ENCODE measurements at regions not wholly inside any gene's neighbourhood (a gene's known extent, or its start where the extent isn't known, plus 50 kb on each side); places are given as distances from the start of the nearest gene placed in this dataset.
"Not testable (repeated sequence)": the region's sequence is repeated elsewhere in the genome, so short reads cannot be mapped to it uniquely, and the experiment has no call there.

- Histone ChIP-seq H2AFZ (ENCODE audit: low read length) (no peak overlapping the region), H3K27me3 (ENCODE audit: insufficient read depth, low read length, poor library complexity, severe bottlenecking) (no peaks in the 10 kb centered on the region), H3K4me2 (ENCODE audit: low read depth, low read length, poor library complexity, severe bottlenecking) (no peak overlapping the region), H3K36me3 (ENCODE audit: insufficient read depth, low read length) (no peaks in the 10 kb centered on the region), H3F3A (ENCODE audit: low read depth) (no peaks in the 10 kb centered on the region), H3K4me1 (ENCODE audit: insufficient read depth, low read length, poor library complexity, severe bottlenecking) (no peaks in the 10 kb centered on the region), H4K20me1 (ENCODE audit: insufficient read depth, low read length, poor library complexity, severe bottlenecking) (no peaks in the 10 kb centered on the region), H3K9me2 (replicated peaks; ENCODE audit: low read depth, low read length) (no peaks in the 10 kb centered on the region), H3K9me3 (ENCODE audit: insufficient read depth, low read depth, low read length) (no peaks in the 10 kb centered on the region), H3K79me2 (ENCODE audit: insufficient read depth, low read length) (no peaks in the 10 kb centered on the region), H3K4me3 (ENCODE audit: low read length, poor library complexity, severe bottlenecking) (no peak overlapping the region), H3K9ac (ENCODE audit: low read depth, low read length, poor library complexity, severe bottlenecking) (no peak overlapping the region)
- TF ChIP-seq CTCF (conservative IDR thresholded peaks at IDR 0.05; ENCODE audit: low read length) (no peak), EZH2phosphoT487 (IDR thresholded peaks at IDR 0.05; ENCODE audit: borderline replicate concordance) (no peak)
These were observed 249.9 kb downstream of the MEX3B start for GRCh38 chr15:81795899-81796298.

DNA sequence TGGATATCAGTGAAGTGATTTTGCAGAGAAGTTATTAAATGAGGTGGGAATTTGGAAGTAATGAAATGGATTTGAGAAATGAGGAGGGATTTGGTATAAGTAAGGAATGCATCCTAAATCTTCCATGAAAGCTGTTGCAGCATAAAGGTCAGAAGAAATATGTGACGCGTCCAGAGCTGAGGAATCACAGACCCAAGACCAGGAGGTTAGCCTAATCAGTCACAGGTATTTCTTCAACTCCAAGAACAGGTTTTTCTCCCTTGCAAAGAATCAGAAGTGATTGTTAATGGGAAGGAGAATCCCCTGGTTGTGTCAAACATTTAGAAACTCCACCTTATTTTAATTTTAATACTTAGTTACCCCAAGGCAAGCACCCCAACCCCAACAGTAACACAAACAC is 253.2 kb downstream of the MEX3B start:
- Histone ChIP-seq H3K4me2 (ENCODE audit: low read depth, low read length, poor library complexity, severe bottlenecking) (no peak overlapping the region), H3K9ac (ENCODE audit: low read depth, low read length, poor library complexity, severe bottlenecking) (no peak overlapping the region), H3K4me3 (ENCODE audit: low read length, poor library complexity, severe bottlenecking) (no peak overlapping the region), H3K27me3 (ENCODE audit: insufficient read depth, low read length, poor library complexity, severe bottlenecking) (no peaks in the 10 kb centered on the region), H4K20me1 (ENCODE audit: insufficient read depth, low read length, poor library complexity, severe bottlenecking) (no peaks in the 10 kb centered on the region), H3K36me3 (ENCODE audit: insufficient read depth, low read length) (no peaks in the 10 kb centered on the region), H2AFZ (ENCODE audit: low read length) (no peak overlapping the region), H3K9me3 (ENCODE audit: insufficient read depth, low read depth, low read length) (no peaks in the 10 kb centered on the region), H3K4me1 (ENCODE audit: insufficient read depth, low read length, poor library complexity, severe bottlenecking) (no peaks in the 10 kb centered on the region), H3F3A (ENCODE audit: low read depth) (no peaks in the 10 kb centered on the region), H3K79me2 (ENCODE audit: insufficient read depth, low read length) (no peaks in the 10 kb centered on the region), H3K9me2 (replicated peaks; ENCODE audit: low read depth, low read length) (no peaks in the 10 kb centered on the region)
- TF ChIP-seq EZH2phosphoT487 (IDR thresholded peaks at IDR 0.05; ENCODE audit: borderline replicate concordance) (no peak), CTCF (conservative IDR thresholded peaks at IDR 0.05; ENCODE audit: low read length) (no peak)

GRCh38 chr15:81791322-81791721 is 254.5 kb downstream of the MEX3B start:
- not testable (repeated sequence) for H3K27me3 ChIP-seq (ENCODE audit: insufficient read depth, low read length, poor library complexity, severe bottlenecking)

DNA sequence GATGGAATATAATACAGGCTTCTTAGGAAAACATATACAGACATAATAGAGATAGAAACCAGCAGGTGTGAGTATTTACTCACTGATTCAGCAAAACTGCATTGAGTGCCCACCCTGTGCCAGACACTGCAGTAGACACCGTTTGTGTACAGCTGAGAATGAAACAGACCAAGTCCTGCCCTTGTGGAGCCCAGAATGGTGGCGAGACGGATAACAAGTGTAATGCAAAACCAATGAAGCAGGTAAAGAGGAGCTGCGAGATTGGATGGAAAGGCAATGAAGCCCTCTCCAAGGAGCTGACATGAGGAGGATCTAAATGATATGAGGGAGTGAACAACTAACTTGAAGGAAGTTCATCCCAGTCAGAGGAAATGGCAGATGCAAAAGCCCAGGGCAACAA is 256.4 kb downstream of the MEX3B start:
- no peak overlapping the region for H2AFZ ChIP-seq (ENCODE audit: low read length)
- H3K9me3 ChIP-seq (ENCODE audit: insufficient read depth, low read depth, low read length): no peaks in the 10 kb centered on the region
- no peaks in the 10 kb centered on the region for H3K36me3 ChIP-seq (ENCODE audit: insufficient read depth, low read length)
- TF ChIP-seq EZH2phosphoT487 (IDR thresholded peaks at IDR 0.05; ENCODE audit: borderline replicate concordance) (no peak), CTCF (conservative IDR thresholded peaks at IDR 0.05; ENCODE audit: low read length) (no peak)
- H3K9ac ChIP-seq (ENCODE audit: low read depth, low read length, poor library complexity, severe bottlenecking): no peak overlapping the region
- H3K9me2 ChIP-seq (replicated peaks; ENCODE audit: low read depth, low read length): no peaks in the 10 kb centered on the region
- no peak overlapping the region for H3K4me2 ChIP-seq (ENCODE audit: low read depth, low read length, poor library complexity, severe bottlenecking)
- no peaks in the 10 kb centered on the region for H4K20me1 ChIP-seq (ENCODE audit: insufficient read depth, low read length, poor library complexity, severe bottlenecking)
- H3K27me3 ChIP-seq (ENCODE audit: insufficient read depth, low read length, poor library complexity, severe bottlenecking): no peaks in the 10 kb centered on the region
- H3K4me1 ChIP-seq (ENCODE audit: insufficient read depth, low read length, poor library complexity, severe bottlenecking): no peaks in the 10 kb centered on the region
- H3F3A ChIP-seq (ENCODE audit: low read depth): no peaks in the 10 kb centered on the region
- H3K79me2 ChIP-seq (ENCODE audit: insufficient read depth, low read length): no peaks in the 10 kb centered on the region
- no peak overlapping the region for H3K4me3 ChIP-seq (ENCODE audit: low read length, poor library complexity, severe bottlenecking)

More at GRCh38 chr15:81791322-81791721, 254.5 kb downstream of the MEX3B start:
- not testable (repeated sequence) for H3K9me2 ChIP-seq (replicated peaks; ENCODE audit: low read depth, low read length); H3K36me3 ChIP-seq (ENCODE audit: insufficient read depth, low read length); H3F3A ChIP-seq (ENCODE audit: low read depth); H4K20me1 ChIP-seq (ENCODE audit: insufficient read depth, low read length, poor library complexity, severe bottlenecking); H3K4me1 ChIP-seq (ENCODE audit: insufficient read depth, low read length, poor library complexity, severe bottlenecking); H3K9ac ChIP-seq (ENCODE audit: low read depth, low read length, poor library complexity, severe bottlenecking); H2AFZ ChIP-seq (ENCODE audit: low read length); H3K4me3 ChIP-seq (ENCODE audit: low read length, poor library complexity, severe bottlenecking); H3K9me3 ChIP-seq (ENCODE audit: insufficient read depth, low read depth, low read length); H3K4me2 ChIP-seq (ENCODE audit: low read depth, low read length, poor library complexity, severe bottlenecking); H3K79me2 ChIP-seq (ENCODE audit: insufficient read depth, low read length)

Measured in Loucy (cell line).